ENCODE measurements at regions not wholly inside any gene's neighbourhood (a gene's known extent, or its start where the extent isn't known, plus 50 kb on each side); places are given as distances from the start of the nearest gene placed in this dataset.

GRCh38 chr4:65973186-65973585, 302.9 kb upstream of the EPHA5 start:
- TF ChIP-seq CTCF (IDR thresholded peaks at IDR 0.05; ENCODE audit: low read length) (no peak), EZH2phosphoT487 (IDR thresholded peaks at IDR 0.05; ENCODE audit: low read length) (no peak), EZH2 (optimal IDR thresholded peaks at IDR 0.05; ENCODE audit: low read depth, low read length) (no peak)

All from MM.1S (cell line).